ENCODE measurements at regions not wholly inside any gene's neighbourhood (a gene's known extent, or its start where the extent isn't known, plus 50 kb on each side); places are given as distances from the start of the nearest gene placed in this dataset.

DNA sequence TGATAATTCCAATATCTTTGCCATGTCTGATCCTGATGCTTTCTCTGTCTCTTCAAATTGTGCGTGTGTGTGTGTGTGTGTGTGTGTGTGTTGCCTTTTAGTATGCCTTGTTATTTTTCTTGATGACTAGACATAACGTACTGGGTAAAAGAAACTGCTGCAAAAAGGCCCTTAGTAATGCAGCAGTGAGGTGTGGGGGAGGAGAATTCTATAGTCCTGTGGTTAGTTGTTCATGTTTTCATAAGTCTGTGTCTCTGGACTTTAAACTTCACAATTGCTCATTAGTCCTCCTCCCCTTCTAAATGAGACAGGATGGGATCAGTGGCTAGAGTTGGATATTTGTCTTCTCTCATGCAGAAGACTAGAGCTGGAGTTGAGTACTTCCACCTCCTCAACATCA is 346.2 kb upstream of the IRX1 start:
- 68 to 87% methylated on average over 2 of the region's 2 CpGs for WGBS, 2 donors
- H3K4me3 ChIP-seq (ENCODE audit: low read depth, poor library complexity, severe bottlenecking): no peak overlapping the region
- no peak for DNase-seq (ENCODE audit: low spot score in 2 of 2)
- intact Hi-C loops (cut with DNase I; ENCODE audit: low total_unique reads): loop anchor here (5.0 to 10.0 kb wide), 2 partner anchors 233 to 1085 kb away; no protein-coding TSS in a partner anchor
- TF ChIP-seq POLR2A (IDR thresholded peaks at IDR 0.05) (no peak), CTCF (IDR thresholded peaks at IDR 0.05) (no peak)

DNA sequence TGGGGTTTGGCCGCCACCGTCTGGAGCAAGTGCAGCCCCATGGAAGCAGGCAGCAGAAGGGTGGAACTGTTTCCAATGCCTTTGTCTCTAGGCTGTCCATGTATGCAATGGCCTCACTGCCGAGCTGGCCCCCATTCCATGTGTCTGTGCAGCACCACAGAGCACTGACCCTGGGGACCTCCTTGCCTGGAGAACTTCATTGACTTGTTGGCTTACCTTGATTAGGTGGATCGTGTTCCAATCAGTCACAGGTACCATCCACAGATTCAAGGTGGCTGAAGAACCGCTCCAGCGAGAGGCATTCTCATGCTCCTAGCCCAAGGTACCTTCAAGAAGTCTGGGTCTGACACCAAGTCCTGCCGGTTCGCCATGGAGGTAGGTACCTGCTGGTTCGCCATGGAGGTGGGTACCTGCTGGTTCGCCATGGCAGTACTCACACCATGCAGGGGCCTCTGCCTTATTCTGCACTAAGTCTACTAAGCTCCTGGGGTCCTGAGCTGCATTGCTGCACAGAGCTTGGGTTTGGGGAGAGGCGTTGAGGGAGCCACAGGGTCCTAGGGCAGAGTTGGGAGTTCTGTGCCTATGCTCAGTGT is 358.3 kb upstream of the IRX1 start:
- peak in 1 of 2 donors; percentile 3 for DNase-seq (ENCODE audit: low spot score in 2 of 2)
- TF ChIP-seq CTCF (IDR thresholded peaks at IDR 0.05) (no peak), POLR2A (IDR thresholded peaks at IDR 0.05) (no peak)
- no peak overlapping the region for H3K4me3 ChIP-seq (ENCODE audit: low read depth, poor library complexity, severe bottlenecking)
- intact Hi-C loops (cut with DNase I; ENCODE audit: low total_unique reads): no loop called here
- 90 to 91% methylated on average over 9 to 11 of the region's 11 CpGs for WGBS, 2 donors

- H3K4me3 ChIP-seq (ENCODE audit: low read depth, poor library complexity, severe bottlenecking): no peak overlapping the region
- no peak for TF ChIP-seq POLR2A (IDR thresholded peaks at IDR 0.05)
- no peak for TF ChIP-seq CTCF (IDR thresholded peaks at IDR 0.05)
- 70 to 75% methylated on average over 9 of the region's 9 CpGs for WGBS, 2 donors
- intact Hi-C loops (cut with DNase I; ENCODE audit: low total_unique reads): no loop called here
- no peak for DNase-seq (ENCODE audit: low spot score in 2 of 2)
Measured at GRCh38 chr5:3234566-3234965, 361.1 kb upstream of the IRX1 start.

DNA sequence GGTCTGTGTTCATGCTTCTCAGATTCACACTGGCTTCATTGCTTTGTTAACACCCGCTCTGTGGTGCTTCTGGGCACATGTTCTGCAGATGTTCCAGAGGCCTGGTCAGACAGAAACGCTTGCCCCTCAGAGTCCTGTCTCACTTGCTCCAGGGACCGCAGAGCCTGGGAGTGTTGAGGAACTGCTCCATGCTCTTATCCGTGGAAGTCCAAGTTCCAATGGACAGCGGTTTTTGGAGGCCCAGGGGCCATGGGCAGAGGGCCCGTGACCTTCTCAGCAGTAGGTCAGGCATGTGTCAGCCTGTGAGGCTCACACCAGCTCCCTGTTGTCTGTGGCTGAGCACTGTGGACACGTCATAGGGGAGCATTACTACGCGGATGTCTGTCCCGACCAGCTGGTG is 364.7 kb upstream of the IRX1 start:
- intact Hi-C loops (cut with DNase I; ENCODE audit: low total_unique reads): no loop called here
- peak in 1 of 2 donors; percentile 63 for DNase-seq (ENCODE audit: low spot score in 2 of 2)
- TF ChIP-seq POLR2A (IDR thresholded peaks at IDR 0.05): no peak
- no peak for TF ChIP-seq CTCF (IDR thresholded peaks at IDR 0.05)
- 80 to 92% methylated on average over 10 of the region's 10 CpGs for WGBS, 2 donors
- H3K4me3 ChIP-seq (ENCODE audit: low read depth, poor library complexity, severe bottlenecking): no peak overlapping the region

DNA sequence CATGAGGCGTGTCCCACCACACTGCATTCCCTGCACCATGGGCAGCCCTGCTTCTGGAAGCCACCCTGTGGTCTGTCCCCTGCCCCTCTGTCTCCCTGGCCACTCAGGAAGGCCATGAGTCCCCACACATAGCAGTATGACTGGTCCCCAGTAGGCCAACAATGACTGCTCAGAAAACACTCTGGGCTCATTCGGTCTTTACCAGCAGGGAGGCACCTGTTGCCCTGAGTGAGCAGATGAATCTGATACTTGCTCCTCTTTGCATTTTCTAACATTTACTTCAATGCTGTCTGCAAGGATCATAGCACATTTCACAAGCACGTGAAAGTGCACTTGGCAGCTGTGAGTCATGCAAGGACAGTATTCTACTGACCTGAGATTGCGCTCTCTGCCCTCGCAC is 365.4 kb upstream of the IRX1 start:
- DNase-seq (ENCODE audit: low spot score in 2 of 2): peak in 1 of 2 donors; percentile 42
- TF ChIP-seq POLR2A (IDR thresholded peaks at IDR 0.05): no peak
- no peak for TF ChIP-seq CTCF (IDR thresholded peaks at IDR 0.05)
- no peak overlapping the region for H3K4me3 ChIP-seq (ENCODE audit: low read depth, poor library complexity, severe bottlenecking)
- WGBS, 2 donors: 82 to 95% methylated on average over 5 of the region's 5 CpGs
- intact Hi-C loops (cut with DNase I; ENCODE audit: low total_unique reads): no loop called here

All from lower leg skin (tissue), 4 donors.